ENCODE measurements at regions not wholly inside any gene's neighbourhood (a gene's known extent, or its start where the extent isn't known, plus 50 kb on each side); places are given as distances from the start of the nearest gene placed in this dataset.

DNA sequence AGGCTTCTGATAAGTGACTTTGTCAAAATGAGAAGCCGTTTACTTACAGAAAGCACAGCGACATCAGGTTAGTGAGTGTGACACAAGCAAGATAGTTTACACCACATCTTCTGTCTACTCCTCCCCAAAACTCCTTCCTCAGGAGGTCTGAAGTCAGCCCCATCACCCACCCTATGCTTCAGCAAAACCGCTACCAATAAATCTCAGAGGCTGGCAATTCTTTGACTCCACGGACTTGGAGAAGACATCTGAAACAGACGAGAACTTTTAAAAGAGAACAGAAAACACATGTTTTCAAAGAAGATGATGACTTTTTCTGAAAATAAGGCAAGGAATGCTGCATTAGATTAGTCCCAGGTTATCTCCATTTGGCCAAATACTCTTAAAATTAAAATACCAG is 261.1 kb downstream of the TBC1D4 start:
- H3K4me3 ChIP-seq (replicated peaks; ENCODE audit: low read depth, low read length), result no peak overlapping the region
- TF ChIP-seq CTCF (IDR thresholded peaks at IDR 0.05; ENCODE audit: low read depth, low read length, missing control alignments), result no peak
- no peak for DNase-seq (ENCODE audit: extremely low read depth, low read depth)

DNA sequence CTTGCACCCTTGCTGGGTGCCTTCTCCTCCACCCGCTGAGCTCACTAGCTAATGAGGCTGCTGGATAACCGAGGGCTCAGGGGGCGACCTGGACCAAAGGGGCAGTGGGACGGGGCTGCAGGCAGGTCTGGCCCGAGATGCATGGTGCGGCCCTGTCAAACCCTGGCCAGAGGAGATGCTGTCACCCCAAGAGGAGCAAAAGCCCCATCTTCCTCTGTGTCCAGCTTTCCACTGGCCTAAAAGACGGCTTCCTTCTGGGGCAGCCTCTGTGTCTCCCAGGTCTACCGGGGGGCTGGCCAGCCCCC is 261.8 kb downstream of the TBC1D4 start:
- DNase-seq (ENCODE audit: extremely low read depth, low read depth), result no peak
- TF ChIP-seq CTCF (IDR thresholded peaks at IDR 0.05; ENCODE audit: low read depth, low read length, missing control alignments), result no peak
- H3K4me3 ChIP-seq (replicated peaks; ENCODE audit: low read depth, low read length), result no peak overlapping the region

GRCh38 chr13:75219479-75220237 is 262.3 kb downstream of the TBC1D4 start:
- no peak overlapping the region for H3K4me3 ChIP-seq (replicated peaks; ENCODE audit: low read depth, low read length)
- DNase-seq (ENCODE audit: extremely low read depth, low read depth), result no peak
- TF ChIP-seq CTCF (IDR thresholded peaks at IDR 0.05; ENCODE audit: low read depth, low read length, missing control alignments), result peak; percentile 94

DNA sequence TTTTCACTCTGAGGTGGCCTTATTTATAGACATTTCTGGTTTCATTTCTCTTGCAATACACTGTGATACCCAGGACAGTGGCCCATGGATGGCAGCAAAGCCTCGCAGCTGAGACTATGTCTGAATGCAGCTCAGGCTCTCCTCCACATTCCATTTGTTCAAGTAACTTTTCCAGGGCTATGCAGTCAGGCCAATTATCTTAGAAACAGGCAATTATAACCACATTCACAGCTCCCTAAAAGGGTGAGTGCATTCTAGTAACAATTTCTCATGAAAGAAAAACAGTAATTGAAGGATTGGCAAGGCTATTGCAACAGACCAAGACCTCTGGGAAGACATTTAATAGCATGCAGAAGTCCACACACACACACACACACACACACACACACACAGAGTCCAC is 264.0 kb downstream of the TBC1D4 start:
- no peak overlapping the region for H3K4me3 ChIP-seq (replicated peaks; ENCODE audit: low read depth, low read length)
- TF ChIP-seq CTCF (IDR thresholded peaks at IDR 0.05; ENCODE audit: low read depth, low read length, missing control alignments), result no peak
- no peak for DNase-seq (ENCODE audit: extremely low read depth, low read depth)

DNA sequence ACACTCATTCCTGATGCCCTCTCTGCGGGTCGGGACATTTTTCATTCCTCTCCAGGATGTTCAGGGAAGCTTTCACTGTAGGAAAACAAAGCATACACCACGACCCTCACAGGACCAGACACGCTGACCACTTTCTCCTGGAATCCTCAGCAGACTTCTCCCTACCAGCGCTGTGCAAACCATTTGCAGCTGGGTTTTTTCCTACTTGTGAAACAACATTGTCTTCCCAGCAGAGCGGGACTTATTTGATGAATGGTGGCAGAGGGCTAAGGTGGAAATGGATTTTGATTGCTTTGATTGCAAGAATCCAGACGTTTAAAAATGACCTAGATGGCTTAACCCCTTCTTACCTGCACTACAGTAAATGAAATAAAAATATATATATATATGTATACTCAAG is 265.9 kb downstream of the TBC1D4 start:
- no peak overlapping the region for H3K4me3 ChIP-seq (replicated peaks; ENCODE audit: low read depth, low read length)
- no peak for TF ChIP-seq CTCF (IDR thresholded peaks at IDR 0.05; ENCODE audit: low read depth, low read length, missing control alignments)
- no peak for DNase-seq (ENCODE audit: extremely low read depth, low read depth)

GRCh38 chr13:75214846-75215245 is 267.1 kb downstream of the TBC1D4 start:
- no peak overlapping the region for H3K4me3 ChIP-seq (replicated peaks; ENCODE audit: low read depth, low read length)
- TF ChIP-seq CTCF (IDR thresholded peaks at IDR 0.05; ENCODE audit: low read depth, low read length, missing control alignments), result no peak
- DNase-seq (ENCODE audit: extremely low read depth, low read depth), result no peak

GRCh38 chr13:75202981-75203380 is 279.0 kb downstream of the TBC1D4 start:
- TF ChIP-seq CTCF (IDR thresholded peaks at IDR 0.05; ENCODE audit: low read depth, low read length, missing control alignments), result no peak
- H3K4me3 ChIP-seq (replicated peaks; ENCODE audit: low read depth, low read length), result no peak overlapping the region
- no peak for DNase-seq (ENCODE audit: extremely low read depth, low read depth)
